ENCODE measurements at regions not wholly inside any gene's neighbourhood (a gene's known extent, or its start where the extent isn't known, plus 50 kb on each side); places are given as distances from the start of the nearest gene placed in this dataset.

DNA sequence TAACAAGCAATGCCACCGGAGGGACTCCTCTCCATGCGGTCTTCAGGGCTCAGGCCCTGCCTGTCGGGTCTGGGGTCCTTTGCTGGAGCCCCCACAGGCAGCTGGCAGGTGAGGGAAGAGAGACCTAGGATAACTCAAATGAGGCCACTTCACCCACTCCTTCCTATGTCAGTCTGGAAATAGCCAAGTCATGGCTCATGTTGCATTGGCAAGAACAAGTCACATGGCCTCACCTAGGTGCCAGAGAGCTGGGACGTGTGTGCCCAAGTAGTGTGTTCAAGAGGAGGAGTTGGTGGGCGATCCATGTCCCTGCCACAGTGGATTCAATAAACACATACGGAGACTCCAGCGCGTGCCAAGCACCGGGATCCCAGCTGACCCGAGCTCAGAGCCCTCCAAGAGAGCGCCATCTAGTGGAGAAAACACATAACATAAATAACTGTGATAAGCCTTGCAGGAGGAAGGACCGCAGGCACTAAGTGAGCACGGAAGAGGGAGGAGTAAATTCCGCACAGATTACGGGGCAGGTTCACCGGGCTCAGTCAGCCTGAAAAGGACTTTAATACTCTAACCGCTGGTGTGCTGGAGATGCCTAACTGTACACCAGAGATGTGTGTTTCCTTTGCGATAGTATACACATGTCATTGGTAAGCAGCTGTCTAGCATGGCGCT, 580.8 kb downstream of the CCDC171 start:
- DNase-seq, result no peak

- DNase-seq, result no peak
Measured at GRCh38 chr9:16134351-16134750, 581.5 kb downstream of the CCDC171 start.

DNA sequence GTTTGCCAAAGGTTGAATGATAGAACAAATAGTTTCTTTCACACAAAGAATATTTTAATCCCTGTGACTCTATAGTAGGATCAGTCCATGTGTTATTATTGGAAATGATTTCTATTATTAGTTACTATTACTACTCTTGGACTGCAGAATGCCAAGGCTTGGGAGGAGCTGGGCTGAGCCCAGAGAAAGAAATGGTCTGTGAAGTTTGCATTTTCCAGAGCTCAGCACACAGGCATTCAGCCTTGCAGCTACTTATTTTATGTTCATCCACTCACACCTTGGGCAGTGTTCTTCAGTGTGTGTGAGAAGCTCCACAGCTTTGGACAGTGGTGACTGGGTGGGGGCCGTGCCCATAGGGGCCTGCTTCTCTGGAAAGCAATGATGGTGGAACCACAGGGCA, 583.1 kb downstream of the CCDC171 start:
- no peak for DNase-seq

- no peak for DNase-seq
Measured at GRCh38 chr9:16136451-16136850, 583.6 kb downstream of the CCDC171 start.

- no peak for DNase-seq
Measured at GRCh38 chr9:16136961-16137360, 584.1 kb downstream of the CCDC171 start.

- no peak for DNase-seq
Measured at GRCh38 chr9:16138561-16139491, 586.0 kb downstream of the CCDC171 start.

DNA sequence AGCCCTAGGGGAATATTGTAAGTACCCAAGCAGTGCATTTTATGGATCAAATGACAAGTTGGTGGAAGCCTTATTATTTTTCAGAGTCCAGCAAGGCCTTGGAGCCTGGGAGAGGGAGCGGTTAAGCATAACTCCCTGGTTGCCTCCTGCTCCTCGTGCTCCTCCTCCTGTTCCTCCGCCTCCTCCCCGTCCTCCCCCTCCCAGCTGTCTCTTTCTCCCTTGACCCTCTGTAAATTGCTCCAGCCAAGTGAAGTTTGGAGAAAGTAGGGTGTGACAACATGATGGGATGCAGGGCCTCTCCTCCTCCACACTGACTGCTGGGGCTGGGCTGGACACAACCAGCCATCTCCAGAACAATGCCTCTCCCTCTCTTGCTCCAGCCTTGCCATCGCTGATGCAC, 586.9 kb downstream of the CCDC171 start:
- no peak for DNase-seq

DNA sequence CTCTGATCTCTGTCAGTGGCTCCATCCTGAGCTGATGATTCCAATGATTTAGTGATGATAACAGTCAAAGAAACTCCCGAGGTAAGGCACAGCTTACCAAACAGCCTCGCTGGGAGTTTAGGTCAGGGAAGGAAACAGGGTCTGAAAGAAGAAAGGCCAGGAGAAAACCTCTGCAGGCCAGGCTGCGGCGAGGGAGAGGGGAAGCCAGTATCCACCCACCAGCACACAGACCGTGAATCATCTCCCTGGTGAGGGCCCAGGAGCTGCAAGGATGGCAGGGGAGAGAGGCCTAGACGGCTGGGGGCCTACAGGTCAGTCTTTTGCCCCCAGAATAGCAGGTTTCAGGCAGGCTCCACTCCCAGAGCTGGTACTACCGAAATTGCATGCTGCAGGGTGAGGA, 590.5 kb downstream of the CCDC171 start:
- no peak for DNase-seq

DNA sequence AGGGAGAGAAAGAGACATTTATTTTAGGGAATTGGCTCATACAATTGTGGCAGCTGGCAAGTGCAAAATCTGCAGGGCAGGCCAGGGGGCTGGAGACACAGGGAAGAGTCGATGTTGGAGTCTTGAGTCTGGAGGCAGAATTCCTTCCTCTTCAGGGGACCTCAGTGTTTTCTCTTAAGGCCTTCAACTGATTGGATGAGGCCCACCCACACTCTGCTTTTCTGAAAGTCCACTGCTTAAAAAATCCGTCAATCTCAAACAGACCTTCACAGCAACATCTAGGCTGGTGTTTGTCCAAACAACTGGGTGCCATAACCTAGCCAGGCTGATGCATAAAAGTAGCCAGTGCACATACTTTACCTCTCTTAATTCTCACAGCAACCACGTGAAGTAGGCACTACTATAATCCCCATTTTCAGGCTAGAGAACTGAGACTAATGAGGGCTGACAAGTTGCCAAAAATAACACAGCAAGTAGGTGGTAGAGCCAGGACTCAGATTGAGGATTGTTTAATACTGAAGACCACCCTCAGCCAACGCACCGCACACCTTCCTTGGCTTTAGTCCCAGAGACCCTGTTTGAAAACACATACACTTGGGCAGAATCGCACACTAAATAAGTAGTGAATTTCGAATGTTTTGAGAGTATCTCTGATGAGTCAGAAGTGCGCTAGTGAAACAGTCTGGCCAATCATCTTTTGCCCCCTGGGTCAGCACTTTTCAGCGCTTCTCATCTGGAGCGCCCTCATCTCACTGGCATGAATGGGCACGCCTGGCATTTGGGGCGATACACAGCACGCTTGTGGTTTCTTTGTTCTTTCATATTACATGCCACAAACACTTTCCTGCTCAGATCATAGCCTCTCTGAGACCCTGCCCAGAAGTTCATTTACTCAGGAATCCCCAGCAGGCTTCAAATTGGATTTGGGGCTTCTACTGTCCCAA, 591.4 kb downstream of the CCDC171 start:
- DNase-seq, result no peak

DNA sequence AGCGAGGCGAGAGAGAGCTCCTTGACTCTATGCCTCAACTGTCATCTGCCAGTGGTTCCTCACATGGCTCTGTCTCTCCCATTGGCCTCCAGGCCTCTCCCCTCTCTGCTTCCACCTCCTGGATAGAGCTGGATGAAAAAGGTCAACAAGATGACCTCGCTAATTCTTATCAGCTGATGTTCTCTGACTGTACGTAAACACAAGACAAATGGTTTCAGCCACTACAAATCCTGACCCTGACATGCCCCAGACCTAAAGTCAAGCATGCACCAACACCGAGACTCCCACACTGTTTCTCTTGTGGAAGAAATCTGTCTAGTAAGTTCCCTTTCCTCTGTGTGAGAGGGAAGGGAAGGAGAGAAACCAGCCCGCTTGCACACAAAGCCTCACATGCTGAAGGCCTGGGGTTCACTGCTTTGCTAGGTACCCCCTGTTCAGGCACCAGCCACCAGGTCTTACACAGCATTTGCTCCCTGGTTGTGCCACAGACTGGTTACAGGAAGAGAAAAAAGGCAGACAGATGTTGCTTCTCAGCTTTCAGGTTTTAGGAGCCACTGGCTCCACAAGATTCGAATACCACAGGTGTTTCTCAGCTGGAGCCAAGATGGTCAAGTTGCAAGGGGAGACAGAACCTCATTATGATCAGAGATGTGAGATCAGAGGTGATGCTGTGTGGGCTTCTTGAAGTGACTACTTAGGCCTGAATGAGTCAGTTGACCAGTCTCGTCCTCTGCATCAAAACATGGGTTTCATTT, 592.5 kb downstream of the CCDC171 start:
- DNase-seq, result no peak

- no peak for DNase-seq
Measured at GRCh38 chr9:16147726-16148125, 594.9 kb downstream of the CCDC171 start.

- DNase-seq, result no peak
Measured at GRCh38 chr9:16150501-16150900, 597.7 kb downstream of the CCDC171 start.

GRCh38 chr9:16150938-16151650, 598.3 kb downstream of the CCDC171 start:
- DNase-seq, result no peak

- DNase-seq, result no peak
Measured at GRCh38 chr9:16152276-16153101, 599.6 kb downstream of the CCDC171 start.

DNA sequence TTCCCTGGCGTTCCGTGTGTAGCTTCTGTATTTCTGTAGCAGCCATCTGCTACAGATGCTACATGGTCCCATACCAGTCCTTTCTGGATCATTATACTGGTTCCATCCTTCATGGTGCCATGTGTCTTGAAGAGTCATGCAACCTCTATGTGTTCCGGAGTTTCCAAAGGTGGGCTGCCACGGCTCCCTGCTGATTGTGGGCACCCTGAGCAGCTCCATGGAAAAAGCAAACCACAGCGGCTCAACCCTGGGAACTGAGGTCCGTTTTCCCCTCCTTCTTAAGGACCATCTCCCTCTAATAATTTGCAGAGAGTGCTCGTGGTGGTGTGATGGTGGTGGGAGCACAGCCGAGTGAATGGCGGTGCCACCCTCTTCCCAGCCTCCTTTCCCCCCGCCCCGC, 600.4 kb downstream of the CCDC171 start:
- DNase-seq, result no peak

GRCh38 chr9:16153741-16154140, 600.9 kb downstream of the CCDC171 start:
- no peak for DNase-seq

GRCh38 chr9:16154521-16155078, 601.8 kb downstream of the CCDC171 start:
- no peak for DNase-seq

- DNase-seq, result no peak
Measured at GRCh38 chr9:16155878-16156277, 603.0 kb downstream of the CCDC171 start.

DNA sequence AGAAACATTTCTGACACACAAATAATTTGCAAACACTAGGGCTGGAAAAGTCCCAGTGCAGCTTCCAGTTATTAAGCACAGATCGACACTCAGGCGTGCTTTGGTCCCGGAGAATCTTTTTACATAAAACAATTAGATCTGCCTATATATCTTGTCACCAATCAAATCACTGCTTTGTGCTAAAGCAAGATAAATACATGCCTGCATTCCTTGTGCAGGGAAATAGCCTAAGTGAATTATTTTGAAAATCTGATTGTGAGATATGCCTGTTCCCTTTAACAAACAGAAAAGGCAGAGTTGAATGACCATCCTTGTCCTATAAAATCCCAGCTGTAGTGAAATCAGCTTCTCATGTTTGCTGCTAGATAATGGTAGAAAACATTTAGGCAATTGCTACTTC, 604.4 kb downstream of the CCDC171 start:
- DNase-seq, result no peak

DNA sequence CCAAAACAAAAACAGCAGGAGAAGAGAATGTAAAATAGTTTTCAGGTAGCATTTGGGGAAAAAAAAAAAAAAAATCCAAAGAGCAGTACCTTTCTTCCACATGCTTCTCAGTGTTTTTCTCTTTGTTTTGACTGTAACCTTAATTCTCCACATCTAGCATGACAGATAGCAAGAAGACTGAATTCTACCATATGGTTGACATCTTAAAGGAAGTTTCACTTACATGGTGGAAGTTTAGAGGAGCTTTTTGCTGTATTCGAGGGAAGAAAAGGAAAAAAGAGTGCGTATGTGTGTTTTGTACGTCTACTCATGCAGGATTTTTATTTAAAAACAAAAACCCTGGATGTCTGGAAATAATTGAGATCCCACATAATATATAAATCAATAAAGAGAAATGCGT, 604.8 kb downstream of the CCDC171 start:
- no peak for DNase-seq

All from CD4-positive, alpha-beta T cell treated with Interleukin-15 for 1 hour (primary cell).